Epithelial cell of esophagus (primary cell): ENCODE measurements at regions not wholly inside any gene's neighbourhood (a gene's known extent, or its start where the extent isn't known, plus 50 kb on each side); places are given as distances from the start of the nearest gene placed in this dataset.

Source experiments
- DNase-seq: peaks from one replicate; pipeline ENCODE4 v3.0.0; 2010; ENCODE audit warnings: low read depth
- H3K4me3 ChIP-seq: 2 replicates; pipeline ENCODE4 v1.5.1; 2011; ENCODE audit warnings: mild to moderate bottlenecking, low read length, control low read depth
- TF ChIP-seq, protein P1 (sequence below): IDR thresholded peaks from 2 replicates; pipeline ENCODE4 v1.5.1; 2011; ENCODE audit warnings: low read depth, mild to moderate bottlenecking, low read length, control low read depth, inconsistent platforms; ENCODE audit not compliant: insufficient read depth; ENCODE audit errors: missing control alignments

DNA sequence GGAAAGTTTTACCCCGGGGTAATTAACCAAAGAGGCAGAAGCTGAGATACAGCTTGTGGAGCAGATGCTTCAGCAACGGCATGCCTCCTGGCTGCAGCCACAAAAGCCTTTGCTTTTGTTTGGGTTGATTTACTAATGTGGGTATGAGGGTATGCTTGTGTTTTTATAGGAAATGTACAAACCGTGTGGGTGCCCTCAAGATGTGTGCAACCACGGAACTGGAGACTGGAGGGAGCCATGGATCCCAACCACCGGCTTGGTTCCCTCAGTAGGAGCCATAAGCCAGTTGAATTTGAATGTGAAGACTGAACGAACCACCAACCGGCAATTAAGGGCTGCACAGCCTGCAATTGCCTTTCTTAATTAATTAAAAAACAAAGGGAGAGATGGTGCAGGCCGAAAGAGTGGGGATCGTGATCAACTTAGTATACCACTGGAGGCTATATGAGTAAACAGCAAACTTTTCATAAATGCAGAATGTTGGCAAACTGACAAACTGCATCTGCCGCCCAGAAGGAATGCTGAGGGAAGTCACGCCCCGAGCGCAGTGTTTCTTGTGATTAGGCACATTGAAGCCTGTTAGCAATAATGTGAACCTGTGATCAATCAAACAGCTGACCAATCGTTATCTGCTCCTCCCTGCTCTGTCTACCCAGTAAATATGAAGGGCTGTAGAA is 104.1 kb downstream of the DISP1 start:
- no peak overlapping the region for H3K4me3 ChIP-seq
- peak; percentile 70 for DNase-seq
- TF ChIP-seq, protein P1, sequence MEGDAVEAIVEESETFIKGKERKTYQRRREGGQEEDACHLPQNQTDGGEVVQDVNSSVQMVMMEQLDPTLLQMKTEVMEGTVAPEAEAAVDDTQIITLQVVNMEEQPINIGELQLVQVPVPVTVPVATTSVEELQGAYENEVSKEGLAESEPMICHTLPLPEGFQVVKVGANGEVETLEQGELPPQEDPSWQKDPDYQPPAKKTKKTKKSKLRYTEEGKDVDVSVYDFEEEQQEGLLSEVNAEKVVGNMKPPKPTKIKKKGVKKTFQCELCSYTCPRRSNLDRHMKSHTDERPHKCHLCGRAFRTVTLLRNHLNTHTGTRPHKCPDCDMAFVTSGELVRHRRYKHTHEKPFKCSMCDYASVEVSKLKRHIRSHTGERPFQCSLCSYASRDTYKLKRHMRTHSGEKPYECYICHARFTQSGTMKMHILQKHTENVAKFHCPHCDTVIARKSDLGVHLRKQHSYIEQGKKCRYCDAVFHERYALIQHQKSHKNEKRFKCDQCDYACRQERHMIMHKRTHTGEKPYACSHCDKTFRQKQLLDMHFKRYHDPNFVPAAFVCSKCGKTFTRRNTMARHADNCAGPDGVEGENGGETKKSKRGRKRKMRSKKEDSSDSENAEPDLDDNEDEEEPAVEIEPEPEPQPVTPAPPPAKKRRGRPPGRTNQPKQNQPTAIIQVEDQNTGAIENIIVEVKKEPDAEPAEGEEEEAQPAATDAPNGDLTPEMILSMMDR = no peak

DNA sequence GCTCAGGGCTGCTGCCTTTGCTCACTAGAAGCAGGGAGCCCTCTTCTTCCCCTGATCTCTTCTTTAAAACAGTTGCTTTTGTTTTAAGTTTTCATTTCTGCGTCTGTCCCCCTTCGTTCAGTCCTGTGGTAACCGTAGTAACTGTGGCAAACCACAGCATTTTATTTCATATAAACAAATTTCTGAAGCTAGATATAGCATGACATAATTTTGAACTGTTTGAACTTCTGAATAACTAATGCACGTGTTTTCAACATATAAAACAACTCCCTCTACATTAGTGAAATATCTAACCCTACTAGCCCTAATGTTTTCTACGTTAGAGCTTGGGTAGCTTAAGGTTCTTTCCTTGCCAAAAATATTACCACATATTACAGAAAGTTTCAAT is 104.6 kb downstream of the DISP1 start:
- DNase-seq = no peak
- H3K4me3 ChIP-seq = no peak overlapping the region
- TF ChIP-seq, protein P1 = no peak

- H3K4me3 ChIP-seq = no peak overlapping the region
- no peak for DNase-seq
- TF ChIP-seq, protein P1 = no peak
Observed at GRCh38 chr1:222920169-222920568, 105.3 kb downstream of the DISP1 start.

DNA sequence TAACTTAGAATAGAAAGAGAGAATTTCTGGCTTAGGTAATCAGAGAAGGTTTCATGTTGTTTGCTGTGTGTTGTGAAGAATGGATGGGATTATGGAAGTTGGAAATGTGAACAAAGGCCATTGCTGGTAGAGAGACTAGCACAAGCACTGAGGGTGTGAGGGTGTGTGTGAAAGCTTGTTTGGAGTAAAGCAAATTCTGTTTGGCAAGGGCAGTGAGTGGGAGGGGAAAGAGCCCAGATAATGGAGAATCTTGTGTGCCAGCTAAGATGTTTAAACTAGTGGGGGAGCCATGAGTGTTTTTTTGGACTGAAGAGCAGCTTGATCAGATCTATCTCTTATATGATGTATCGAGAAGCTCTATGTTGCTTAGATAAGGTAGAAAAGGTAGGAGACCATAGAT is 107.1 kb downstream of the DISP1 start:
- no peak overlapping the region for H3K4me3 ChIP-seq
- TF ChIP-seq, protein P1 = no peak
- DNase-seq = no peak

- no peak overlapping the region for H3K4me3 ChIP-seq
Observed at GRCh38 chr1:222923506-222923905, 108.7 kb downstream of the DISP1 start.

GRCh38 chr1:222924136-222924706 is 109.4 kb downstream of the DISP1 start:
- no peak for DNase-seq
- TF ChIP-seq, protein P1 = no peak
- no peak overlapping the region for H3K4me3 ChIP-seq

More at GRCh38 chr1:222923506-222923905, 108.7 kb downstream of the DISP1 start:
- DNase-seq = no peak
- TF ChIP-seq, protein P1 = no peak

DNA sequence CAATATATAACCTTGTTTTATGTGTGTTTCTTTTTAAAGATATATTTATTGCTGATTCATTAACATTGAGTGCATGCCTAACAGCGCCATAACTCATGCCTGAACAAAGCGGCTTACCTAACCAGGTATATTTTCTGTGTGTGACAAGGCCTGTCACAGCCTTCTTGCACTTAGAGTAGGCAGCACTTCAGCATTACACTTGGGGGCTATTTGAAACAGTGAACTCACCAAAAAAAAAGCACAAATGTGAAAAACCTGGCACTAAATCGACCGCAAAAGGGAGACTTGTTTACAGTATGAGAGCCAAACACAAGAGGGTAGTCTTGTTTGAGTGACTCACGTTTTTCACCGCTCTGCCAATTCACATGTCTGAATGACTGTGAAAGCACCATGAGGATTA is 111.7 kb downstream of the DISP1 start:
- no peak overlapping the region for H3K4me3 ChIP-seq
- DNase-seq = peak; percentile 48
- TF ChIP-seq, protein P1 = no peak
